K562 (cell line): ENCODE measurements at regions not wholly inside any gene's neighbourhood (a gene's known extent, or its start where the extent isn't known, plus 50 kb on each side); places are given as distances from the start of the nearest gene placed in this dataset.

Experiments used
- FIP1L1 ChIP-seq: fragments of 200-400 bp; formaldehyde crosslinking; IDR thresholded peaks from 2 replicates; pipeline ENCODE4 v1.6.1; 2018; ENCODE audit warnings: mild to moderate bottlenecking, low read depth, low read length; ENCODE audit not compliant: poor library complexity, severe bottlenecking
- POLR2B ChIP-seq: fragments of 450-650 bp; IDR thresholded peaks from 2 replicates; pipeline ENCODE4 v1.6.1; 2018; ENCODE audit warnings: low read depth; ENCODE audit not compliant: partially characterized antibody
- RNF2 ChIP-seq: sonication (generic); IDR thresholded peaks from 2 replicates; pipeline ENCODE4 v1.6.1; 2016

DNA sequence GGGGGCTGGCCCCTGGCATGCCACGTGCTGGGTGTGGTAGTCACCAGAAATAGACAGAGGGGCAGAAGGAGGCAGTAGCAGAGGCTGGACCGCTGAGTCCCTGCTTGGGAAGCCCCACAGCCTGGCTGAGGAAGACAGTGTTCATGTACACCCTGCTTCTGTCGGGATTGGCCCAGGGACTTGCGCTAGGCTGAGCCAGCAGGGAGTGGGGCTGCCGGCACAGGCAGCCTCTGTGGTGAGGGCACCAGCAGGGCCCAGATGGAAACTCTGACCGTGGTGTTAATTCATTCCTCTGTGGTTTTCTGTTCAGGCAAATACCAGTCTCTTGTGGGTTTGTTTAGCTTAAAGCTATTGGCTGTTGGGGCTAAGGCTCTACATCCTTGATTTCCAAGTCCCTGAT is 108.6 kb upstream of the RAD23B start:
- no peak for TF ChIP-seq RNF2
- no peak for TF ChIP-seq FIP1L1
- no peak for TF ChIP-seq POLR2B
